Muscle layer of colon (tissue), 2 donors: ENCODE measurements at regions not wholly inside any gene's neighbourhood (a gene's known extent, or its start where the extent isn't known, plus 50 kb on each side); places are given as distances from the start of the nearest gene placed in this dataset.
"Not testable (repeated sequence)": the region's sequence is repeated elsewhere in the genome, so short reads cannot be mapped to it uniquely, and the experiment has no call there.

Experiments used
- H3K27ac ChIP-seq: one replicate; pipeline ENCODE4 v1.7.0; 2013; ENCODE audit warnings: low read depth, mild to moderate bottlenecking, low read length, moderate library complexity
- H3K27me3 ChIP-seq, 2 donors: one replicate each; pipeline ENCODE4 v1.7.0; 2013; ENCODE audit warnings: low read length in 2 of 2, mild to moderate bottlenecking in 2 of 2; ENCODE audit not compliant: insufficient read depth in 2 of 2, control insufficient read depth in 1 of 2
- H3K36me3 ChIP-seq: one replicate; pipeline ENCODE4 v1.7.0; 2013; ENCODE audit warnings: mild to moderate bottlenecking, low read length; ENCODE audit not compliant: insufficient read depth
- H3K4me1 ChIP-seq: one replicate; pipeline ENCODE4 v1.7.0; 2013; ENCODE audit warnings: mild to moderate bottlenecking, low read length; ENCODE audit not compliant: insufficient read depth
- H3K4me3 ChIP-seq, 2 donors: one replicate each; pipeline ENCODE4 v1.7.0; 2013; ENCODE audit warnings: low read length in 2 of 2, low read depth in 1 of 2, mild to moderate bottlenecking in 1 of 2, moderate library complexity in 1 of 2
- H3K9ac ChIP-seq: one replicate; pipeline ENCODE4 v1.7.0; 2013; ENCODE audit warnings: low read length
- H3K9me3 ChIP-seq: one replicate; pipeline ENCODE4 v1.7.0; 2013; ENCODE audit warnings: mild to moderate bottlenecking, low read length
- donor health status: abdominal sarcoma.
- donor health status: Adenocarcinoma of cecum.

DNA sequence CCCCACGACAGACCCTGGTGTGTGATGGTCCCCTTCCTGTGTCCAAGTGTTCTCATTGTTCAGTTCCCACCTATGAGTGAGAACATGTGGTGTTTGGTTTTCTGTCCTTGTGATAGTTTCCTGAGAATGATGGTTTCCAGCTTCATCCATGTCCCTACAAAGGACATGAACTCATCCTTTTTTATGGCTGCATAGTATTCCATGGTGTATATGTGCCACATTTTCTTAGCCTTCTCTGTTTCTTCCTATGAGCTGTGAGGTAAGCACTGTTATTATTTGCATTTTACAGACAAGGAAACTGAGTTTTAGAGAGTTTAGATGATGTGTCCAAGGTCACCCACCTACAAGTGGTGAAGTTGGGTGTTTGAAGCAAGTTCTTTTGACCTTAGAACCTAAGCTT lies 51.1 kb upstream of the BNC1 start:
- H3K9me3 ChIP-seq, H3K36me3 ChIP-seq, H3K9ac ChIP-seq, H3K4me3 ChIP-seq, H3K27ac ChIP-seq, H3K4me1 ChIP-seq, H3K27me3 ChIP-seq: not testable (repeated sequence)

DNA sequence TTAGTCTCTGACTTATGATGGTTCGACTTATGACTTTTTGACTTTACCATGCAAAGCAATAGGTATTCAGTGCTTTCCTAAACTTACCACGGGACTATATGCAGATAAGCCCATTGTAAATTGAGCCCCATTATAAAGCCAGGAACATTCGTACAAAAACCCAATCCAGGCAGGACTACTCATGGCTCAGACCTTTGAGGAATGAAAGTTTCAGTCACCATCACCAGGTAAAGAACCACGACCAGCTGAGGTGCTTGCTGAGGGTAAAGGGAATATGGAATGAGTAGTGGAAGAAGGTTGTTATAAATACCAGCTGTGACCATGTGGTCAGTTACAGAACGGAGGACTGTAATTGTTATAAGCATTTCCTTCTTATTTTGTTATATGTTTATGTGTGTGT lies 54.9 kb upstream of the BNC1 start:
- Histone ChIP-seq H3K9me3 (peaks cover 4% of the 10 kb centered on the region), H3K27me3 (no peaks in the 10 kb centered on the region), H3K27ac (no peak overlapping the region), H3K9ac (no peak overlapping the region), H3K4me1 (no peaks in the 10 kb centered on the region), H3K36me3 (no peaks in the 10 kb centered on the region), H3K4me3 (no peak overlapping the region)

DNA sequence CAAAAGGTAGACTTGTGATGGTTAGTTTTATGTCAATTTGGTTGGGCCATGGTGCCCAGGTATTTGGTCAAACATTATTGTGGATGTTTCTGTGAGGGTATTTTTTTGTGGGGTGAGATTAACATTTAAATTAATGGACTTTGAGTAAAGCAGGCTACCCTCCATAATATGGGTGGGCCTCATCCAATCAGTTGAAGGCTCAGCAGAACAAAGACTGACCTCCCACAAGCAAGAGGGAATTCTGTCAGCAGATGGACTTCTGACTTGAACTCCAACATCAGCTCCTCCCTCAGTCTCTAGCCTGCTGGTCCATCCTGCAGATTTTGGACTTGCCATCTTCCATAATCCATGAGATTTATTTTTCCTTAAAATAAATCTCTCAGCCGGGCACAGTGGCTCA lies 55.6 kb upstream of the BNC1 start:
- Histone ChIP-seq H3K9ac (no peak overlapping the region), H3K4me3 (no peak overlapping the region), H3K27ac (no peak overlapping the region), H3K9me3 (peaks cover 4% of the 10 kb centered on the region), H3K27me3 (no peaks in the 10 kb centered on the region), H3K4me1 (no peaks in the 10 kb centered on the region), H3K36me3 (no peaks in the 10 kb centered on the region)

DNA sequence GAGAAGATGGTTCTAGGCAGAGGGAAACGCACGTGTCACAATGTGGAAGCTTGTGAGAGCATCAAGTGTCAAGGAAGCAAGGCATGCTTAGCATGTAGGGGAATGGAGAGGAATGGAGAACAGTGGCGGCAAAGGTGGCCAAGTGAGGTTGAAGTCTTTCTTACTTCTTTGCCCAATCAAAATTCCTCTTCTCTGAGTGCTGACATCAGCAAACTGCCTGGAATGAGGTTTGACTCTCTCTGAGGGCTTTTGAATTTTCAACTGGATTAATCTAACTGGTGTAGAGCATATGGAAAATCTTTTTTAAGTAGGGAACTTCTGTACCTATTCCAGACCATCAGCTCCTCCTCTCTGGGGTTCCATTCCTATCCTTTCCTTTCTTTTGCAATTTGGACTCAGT lies 61.9 kb upstream of the BNC1 start:
- no peaks in the 10 kb centered on the region for H3K36me3 ChIP-seq
- H3K4me3 ChIP-seq: no peak overlapping the region
- no peaks in the 10 kb centered on the region for H3K27me3 ChIP-seq
- no peak overlapping the region for H3K27ac ChIP-seq
- H3K9ac ChIP-seq: no peak overlapping the region
- H3K4me1 ChIP-seq: no peaks in the 10 kb centered on the region
- no peaks in the 10 kb centered on the region for H3K9me3 ChIP-seq

DNA sequence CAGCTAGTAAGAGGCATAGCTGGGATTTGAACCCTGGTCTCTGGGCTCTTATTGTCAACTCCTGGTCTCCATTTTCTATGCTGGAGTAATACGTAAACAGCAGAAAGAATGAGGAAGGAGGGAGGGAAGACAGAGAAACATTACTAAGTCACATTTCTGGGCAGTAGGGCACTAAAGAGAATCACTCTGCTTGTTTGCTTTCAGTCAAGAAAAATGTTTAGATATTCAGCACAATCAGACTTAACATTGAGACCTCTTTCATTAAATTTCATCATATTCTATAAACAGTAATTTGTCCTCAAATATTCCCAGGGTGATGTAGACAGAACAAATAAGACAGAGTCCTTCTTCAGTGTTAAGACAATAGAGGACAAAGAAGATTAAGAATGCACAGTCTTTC lies 67.7 kb upstream of the BNC1 start:
- Histone ChIP-seq H3K27me3 (no peaks in the 10 kb centered on the region), H3K9me3 (no peaks in the 10 kb centered on the region), H3K4me1 (no peaks in the 10 kb centered on the region), H3K27ac (no peak overlapping the region), H3K36me3 (no peaks in the 10 kb centered on the region), H3K9ac (no peak overlapping the region), H3K4me3 (no peak overlapping the region)

DNA sequence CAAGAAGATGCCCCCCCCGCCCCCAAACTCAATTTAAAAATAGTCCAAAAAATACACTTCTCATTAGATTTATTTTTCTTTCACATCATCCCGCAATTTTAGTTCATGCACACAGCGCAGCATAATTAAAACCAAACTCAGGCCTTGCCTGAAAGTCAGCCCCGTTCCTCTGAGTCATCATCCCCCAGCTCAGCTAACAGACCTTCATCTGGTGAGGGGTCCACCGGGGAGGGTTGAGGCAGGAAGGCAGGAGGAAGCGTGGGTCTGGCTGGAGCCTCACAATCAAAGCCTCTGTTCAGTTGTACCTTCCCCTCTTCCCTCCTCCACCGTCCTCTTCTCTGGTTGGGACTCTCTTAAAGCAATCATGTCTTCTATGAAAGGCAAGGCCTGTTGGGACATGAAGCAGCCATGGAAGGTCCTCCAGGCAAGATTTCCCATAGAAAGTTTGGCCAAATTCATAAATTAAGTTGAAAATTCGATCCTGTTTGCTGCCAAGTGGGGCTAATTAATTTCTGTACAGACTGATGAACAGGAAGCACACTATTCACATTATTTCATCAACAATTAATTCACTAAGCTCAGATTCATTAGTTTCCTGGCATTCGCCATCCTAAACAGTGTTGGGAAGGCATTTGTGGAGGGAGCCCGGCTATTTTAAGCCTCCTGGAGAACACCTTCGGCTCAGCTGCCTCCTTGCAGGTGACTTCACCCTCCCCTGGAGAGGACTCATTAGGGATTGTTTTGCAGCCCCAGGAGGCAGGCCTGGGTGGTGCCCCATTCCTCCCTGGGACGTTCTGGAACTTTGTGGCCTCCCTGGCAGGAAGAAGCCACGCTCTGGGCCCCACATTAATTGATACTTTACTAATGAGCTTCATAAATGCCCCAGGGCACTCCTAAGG lies 72.3 kb upstream of the BNC1 start:
- no peaks in the 10 kb centered on the region for H3K27me3 ChIP-seq
- H3K4me3 ChIP-seq: no peak overlapping the region
- no peak overlapping the region for H3K27ac ChIP-seq
- H3K9ac ChIP-seq: no peak overlapping the region
- no peaks in the 10 kb centered on the region for H3K9me3 ChIP-seq
- no peaks in the 10 kb centered on the region for H3K4me1 ChIP-seq
- H3K36me3 ChIP-seq: no peaks in the 10 kb centered on the region

DNA sequence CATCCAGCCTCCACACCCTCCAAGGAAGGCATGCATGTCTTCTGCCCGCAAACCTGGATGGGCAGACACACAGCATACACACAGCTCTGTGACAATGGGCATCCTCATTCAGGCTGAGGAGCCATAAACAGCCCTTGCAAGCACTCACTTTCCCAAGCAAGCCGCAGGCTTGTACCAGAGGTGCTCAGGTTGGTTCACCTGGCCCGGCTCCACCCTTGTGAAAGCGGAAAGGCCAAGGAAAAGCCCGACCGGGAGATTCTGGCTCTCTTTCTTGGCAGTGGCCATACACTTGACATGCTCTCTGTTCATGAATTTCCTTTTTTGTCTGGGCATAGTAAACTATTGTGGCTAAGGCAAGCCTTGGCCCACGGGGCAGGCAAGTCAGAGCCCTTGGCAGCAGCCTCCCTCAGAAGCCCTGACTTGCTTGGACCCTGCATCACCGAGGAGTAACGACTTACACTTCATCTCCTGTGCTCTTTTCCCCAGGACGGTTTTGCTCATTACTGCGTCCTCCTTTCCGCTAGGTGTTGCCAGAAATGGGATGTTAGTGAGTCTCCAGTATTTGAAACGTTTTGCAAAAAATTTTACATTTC lies 74.6 kb upstream of the BNC1 start:
- no peak overlapping the region for H3K27ac ChIP-seq
- H3K9me3 ChIP-seq: no peaks in the 10 kb centered on the region
- H3K27me3 ChIP-seq: no peaks in the 10 kb centered on the region
- H3K36me3 ChIP-seq: no peaks in the 10 kb centered on the region
- H3K4me1 ChIP-seq: no peaks in the 10 kb centered on the region
- H3K9ac ChIP-seq: no peak overlapping the region
- no peak overlapping the region for H3K4me3 ChIP-seq

DNA sequence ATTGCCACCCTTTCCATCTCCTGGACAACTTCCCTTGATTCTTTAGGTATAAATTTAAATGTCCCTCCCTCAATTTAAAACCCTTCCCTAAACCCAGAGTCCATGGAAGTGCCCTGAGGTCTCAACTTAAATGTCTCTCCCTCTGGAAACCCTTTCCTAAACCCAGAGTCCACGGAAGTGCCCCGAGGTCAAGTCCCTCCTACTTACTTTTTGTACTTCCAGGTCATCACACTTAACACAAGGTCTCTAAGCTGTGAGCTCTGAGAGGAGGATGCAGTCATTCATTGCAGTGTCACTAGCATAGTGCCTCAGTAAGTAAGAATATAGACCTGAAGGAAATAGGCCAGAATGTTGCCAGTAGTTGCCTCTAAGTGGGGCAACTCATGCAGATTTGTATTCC lies 78.2 kb upstream of the BNC1 start:
- H3K36me3 ChIP-seq: no peaks in the 10 kb centered on the region
- H3K9me3 ChIP-seq: no peaks in the 10 kb centered on the region
- no peak overlapping the region for H3K27ac ChIP-seq
- no peaks in the 10 kb centered on the region for H3K27me3 ChIP-seq
- H3K4me1 ChIP-seq: peaks cover 5% of the 10 kb centered on the region
- no peak overlapping the region for H3K9ac ChIP-seq
- H3K4me3 ChIP-seq: no peak overlapping the region

DNA sequence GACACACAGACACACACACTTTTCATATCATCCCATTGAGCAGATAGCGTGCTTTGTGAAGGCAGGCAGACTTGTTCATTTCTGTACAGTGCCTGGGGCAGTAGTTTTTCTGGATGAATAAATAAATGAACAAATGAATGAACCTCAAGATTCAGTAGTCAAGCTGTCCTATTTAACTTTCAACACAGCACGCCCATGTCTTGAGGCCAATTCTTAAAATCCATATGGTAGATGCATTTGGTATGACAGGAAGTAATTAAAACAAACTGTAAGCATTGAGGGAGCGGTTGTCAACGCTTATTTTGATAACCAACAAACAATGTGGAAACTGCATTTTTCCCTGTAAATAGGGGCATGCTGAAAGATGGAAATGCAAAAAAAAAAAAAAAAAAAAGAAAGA lies 80.0 kb upstream of the BNC1 start:
- H3K27ac ChIP-seq: no peak overlapping the region
- H3K27me3 ChIP-seq: no peaks in the 10 kb centered on the region
- no peak overlapping the region for H3K9ac ChIP-seq
- H3K9me3 ChIP-seq: no peaks in the 10 kb centered on the region
- H3K36me3 ChIP-seq: no peaks in the 10 kb centered on the region
- H3K4me1 ChIP-seq: peaks cover 5% of the 10 kb centered on the region
- H3K4me3 ChIP-seq: no peak overlapping the region

DNA sequence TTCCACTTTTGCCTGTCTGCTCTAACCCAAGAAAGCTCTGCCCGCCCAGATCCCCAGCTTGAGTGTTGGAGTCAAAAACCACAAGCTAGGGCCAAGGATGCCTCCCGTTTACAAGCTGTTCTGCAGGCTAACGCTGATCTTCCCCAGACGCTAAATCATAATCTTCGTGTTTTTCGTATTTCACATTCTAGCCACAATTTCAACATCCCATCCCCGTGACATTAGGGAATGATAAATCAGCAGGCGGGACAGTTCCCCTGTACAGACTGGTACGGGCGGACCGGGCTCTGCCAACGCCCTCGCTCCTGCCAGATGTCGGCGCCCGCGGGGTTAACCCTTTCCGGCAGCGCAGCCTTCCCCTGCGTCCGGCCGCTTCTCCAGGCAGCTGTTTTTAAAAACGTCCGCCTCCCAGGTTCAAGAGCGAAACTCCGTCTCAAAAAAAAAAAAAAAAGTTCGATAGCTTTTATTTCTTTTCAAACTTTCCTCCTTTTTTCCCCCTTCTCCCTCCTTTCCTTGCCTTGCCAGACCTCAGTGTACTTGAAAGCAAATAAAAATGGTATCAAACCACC lies 81.0 kb upstream of the BNC1 start:
- H3K36me3 ChIP-seq: no peaks in the 10 kb centered on the region
- H3K27ac ChIP-seq: no peak overlapping the region
- H3K4me3 ChIP-seq: peak overlapping the region in 1 of 2 donors; percentile 57
- H3K9ac ChIP-seq: no peak overlapping the region
- no peaks in the 10 kb centered on the region for H3K27me3 ChIP-seq
- H3K4me1 ChIP-seq: peaks cover 5% of the 10 kb centered on the region
- H3K9me3 ChIP-seq: no peaks in the 10 kb centered on the region

DNA sequence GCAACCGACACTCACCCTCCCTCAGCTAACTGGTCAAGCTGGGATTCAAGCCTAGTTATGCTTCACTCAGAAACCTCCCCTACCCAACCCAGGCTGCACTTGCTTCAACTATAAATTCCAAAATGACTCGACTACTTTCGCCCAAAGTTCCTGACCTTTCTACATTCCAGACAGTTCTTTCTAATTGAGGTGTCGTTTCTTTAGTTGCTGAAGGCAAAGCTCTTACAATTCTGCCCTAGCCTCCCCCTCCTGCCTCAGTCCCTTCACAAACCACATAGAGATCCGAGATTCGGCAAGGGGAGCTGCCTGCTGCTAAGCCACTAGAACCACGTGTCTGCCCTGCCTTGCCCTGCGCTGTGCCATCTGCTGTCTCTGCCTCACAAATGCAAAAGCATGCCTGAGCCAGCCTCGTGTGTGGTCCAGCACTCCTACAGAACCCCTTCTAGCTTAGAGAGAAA lies 74.7 kb upstream of the SH3GL3 start:
- Histone ChIP-seq H3K27me3 (peaks cover 6 to 13% of the 10 kb centered on the region in 2 donors), H3K4me3 (no peak overlapping the region), H3K9ac (no peak overlapping the region), H3K9me3 (no peaks in the 10 kb centered on the region), H3K27ac (no peak overlapping the region), H3K4me1 (no peaks in the 10 kb centered on the region), H3K36me3 (no peaks in the 10 kb centered on the region)
